HG03135 (cell line): ENCODE measurements at regions not wholly inside any gene's neighbourhood (a gene's known extent, or its start where the extent isn't known, plus 50 kb on each side); places are given as distances from the start of the nearest gene placed in this dataset.
"Not testable (repeated sequence)": the region's sequence is repeated elsewhere in the genome, so short reads cannot be mapped to it uniquely, and the experiment has no call there.

ENCODE experiments used
- ATAC-seq: cut with Tn5 transposase; IDR thresholded peaks from one replicate; pipeline ENCODE4 v1.9.1; 2021; ENCODE audit warnings: mild to moderate bottlenecking, moderate library complexity; ENCODE audit not compliant: unreplicated experiment

DNA sequence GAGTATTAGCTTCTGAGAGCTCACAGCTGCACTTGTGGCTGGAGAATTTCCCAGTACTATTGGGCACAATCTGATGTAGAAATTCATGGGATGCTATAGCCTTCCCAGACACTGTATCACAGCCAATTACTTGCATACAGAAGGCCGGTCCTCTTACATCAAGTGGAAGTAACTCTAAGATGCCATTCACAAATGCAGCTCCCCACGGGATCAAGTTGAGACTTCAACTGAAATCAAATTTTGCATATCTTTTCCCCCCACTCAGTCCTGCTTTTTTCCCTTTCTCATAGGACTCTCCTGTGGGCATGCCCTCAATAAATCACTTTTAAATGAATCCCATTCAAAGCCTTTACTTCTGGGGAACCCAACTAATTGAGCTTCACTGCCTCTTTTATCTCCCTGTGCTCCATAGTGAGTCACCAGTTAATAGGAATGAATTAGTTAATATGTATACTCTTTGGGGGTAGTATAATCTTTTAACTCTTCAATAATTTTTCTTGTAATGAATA is 1970.8 kb downstream of the OLFM4 start:
- no peak for ATAC-seq

DNA sequence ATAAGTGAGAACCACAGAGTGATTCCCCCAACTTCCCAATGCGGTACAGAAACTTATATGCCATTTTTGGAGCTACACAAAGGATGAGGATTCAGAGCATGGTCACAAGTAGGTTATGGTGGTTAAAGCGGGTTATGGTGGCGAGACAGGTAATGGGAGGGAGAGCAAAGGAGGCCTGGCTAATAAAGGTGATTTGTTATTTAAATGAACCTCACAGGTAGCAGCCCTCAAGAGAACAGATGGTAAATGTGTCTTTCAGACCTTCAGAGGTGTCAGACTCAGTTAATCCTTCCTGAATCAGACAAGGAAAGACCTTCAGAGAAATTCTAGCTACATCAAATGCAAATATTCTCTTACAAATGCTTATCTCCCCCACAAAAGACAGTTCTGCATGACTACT is 1971.4 kb downstream of the OLFM4 start:
- no peak for ATAC-seq

DNA sequence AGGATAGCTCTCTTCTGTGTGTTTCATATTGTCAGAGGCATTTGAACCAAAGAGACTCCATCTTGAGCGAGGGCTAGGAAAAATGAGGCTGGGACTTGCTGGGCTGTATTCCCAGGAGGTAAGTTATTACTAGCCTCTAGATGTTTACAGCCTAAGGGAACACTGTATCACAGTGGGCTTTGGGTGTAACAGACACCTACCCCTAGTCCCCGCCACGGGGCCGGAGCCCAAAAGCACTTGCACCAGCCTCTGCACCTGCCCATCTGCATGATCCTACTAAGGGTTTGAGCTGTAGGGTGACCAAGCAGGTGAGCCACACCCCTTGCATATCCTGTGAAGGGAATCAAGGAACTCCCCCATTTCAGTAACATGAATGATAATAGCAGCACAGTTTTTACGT is 1972.2 kb downstream of the OLFM4 start:
- ATAC-seq = no peak

DNA sequence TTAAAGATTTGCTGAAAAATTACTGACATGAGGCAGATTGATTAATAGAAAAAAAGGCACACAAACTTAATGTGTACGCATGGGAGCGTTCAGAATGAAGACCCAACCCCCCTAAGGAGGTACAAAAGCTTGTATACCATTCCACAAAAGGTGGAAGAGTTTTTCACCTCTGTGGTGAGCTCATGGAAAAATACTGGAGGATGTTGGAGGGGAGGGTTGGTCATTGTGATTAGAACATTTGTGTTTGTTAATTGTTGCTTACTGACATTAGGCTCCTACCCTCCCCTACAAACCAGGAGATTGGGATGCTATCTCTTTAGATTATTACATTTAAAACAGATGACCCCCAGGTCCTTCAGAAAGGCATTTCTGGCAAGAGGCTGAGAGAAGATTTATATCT is 1973.3 kb downstream of the OLFM4 start:
- no peak for ATAC-seq

DNA sequence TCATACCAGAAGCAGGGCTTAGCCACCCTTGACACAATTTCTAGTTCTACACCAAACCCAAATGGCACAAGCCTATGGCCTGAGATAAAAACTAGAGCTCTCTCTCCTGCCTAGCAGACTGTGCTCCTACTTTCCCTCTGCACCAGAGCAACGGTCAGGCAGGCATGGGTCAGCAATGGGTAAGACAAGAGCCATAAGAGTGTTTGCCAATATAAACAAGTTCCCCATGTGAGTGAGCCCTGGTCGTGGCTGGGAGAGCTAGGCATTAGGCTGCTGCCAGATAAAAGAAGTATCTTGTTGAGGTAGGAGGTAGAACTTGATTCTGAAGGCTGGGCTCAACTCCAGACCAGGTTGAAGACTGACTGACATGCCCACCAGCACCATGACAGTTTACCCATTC is 1979.1 kb downstream of the OLFM4 start:
- no peak for ATAC-seq

DNA sequence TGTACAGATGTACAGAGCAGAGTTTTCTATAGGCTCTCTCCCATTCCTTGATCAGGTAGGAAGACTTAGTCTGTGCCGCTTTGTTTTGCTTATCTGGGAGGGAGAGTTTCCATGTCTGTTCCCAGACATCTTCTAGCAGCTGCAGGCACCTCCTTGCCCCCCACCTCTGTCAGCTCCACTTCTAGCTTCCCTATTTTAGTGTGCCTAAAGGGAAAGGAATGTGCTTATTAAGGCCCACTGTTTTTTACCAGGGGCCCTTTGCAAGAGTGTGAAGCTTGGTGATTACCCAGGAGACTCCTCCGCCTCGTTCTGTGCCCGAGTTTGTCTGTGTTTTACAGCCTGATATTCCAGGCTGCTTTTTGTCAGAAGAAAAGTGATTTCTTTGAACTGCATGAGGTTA is 1984.4 kb downstream of the OLFM4 start:
- ATAC-seq = no peak

DNA sequence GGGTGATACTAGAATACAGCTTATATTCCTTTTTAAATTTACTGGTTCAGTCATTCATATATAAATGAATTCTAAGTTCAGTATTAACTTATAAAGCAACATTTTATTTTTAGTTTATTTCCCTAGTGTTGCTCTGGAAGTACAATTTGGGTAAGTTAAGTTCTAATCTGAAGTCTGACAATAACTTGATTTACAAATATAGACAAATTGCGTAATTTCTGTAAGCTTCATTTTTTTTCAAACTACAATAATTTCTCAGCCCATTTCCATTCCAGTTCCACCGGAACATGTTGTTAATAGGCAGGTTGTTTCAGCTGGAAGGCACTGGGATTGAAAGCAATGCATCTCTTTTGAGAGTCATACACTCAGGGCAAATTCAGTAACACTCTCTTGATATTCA is 2000.7 kb downstream of the OLFM4 start:
- no peak for ATAC-seq

DNA sequence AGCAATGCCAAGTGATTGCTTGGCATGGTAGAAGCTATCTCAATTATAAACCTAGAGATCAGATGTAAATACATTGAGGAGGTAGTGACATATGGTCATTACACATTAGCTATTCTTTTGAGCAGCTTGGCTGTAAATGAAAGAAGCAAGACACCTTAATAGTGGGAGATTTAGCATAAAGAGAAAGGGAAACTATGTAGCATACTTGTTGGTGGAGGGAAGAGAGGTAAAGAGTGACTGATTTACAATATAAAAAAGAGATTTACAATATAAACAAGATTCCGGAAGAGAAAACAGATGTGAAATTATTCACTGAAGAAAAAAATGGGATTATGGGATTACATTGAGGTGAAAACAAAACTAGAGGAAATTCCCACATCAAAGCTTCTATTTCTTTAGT is 2009.6 kb downstream of the OLFM4 start:
- no peak for ATAC-seq

DNA sequence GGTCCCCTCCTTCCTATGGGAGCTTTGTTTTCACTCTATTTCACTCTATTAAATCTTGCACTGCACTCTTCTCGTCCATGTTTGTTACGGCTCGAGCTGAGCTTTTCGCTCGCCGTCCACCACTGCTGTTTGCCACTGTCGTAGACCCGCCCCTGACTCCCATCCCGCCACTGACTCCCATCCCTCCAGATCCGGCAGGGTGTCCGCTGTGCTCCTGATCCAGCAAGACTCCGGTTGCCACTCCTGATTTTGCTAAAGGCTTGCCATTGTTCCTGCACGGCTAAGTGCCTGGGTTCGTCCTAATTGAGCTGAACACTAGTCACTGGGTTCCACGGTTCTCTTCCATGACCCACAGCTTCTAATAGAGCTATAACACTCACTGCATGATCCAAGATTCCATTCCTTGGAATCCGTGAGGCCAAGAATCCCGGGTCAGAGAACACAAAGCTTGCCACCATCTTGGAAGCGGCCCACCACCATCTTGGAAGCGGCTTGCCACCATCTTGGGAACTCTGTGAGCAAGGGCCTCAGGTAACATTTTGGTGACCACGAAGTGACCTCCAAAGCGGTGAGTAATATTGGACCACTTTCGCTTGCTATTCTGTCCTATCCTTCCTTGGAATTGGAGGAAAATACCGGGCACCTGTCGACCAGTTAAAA is 2025.4 kb downstream of the OLFM4 start:
- ATAC-seq = not testable (repeated sequence)

DNA sequence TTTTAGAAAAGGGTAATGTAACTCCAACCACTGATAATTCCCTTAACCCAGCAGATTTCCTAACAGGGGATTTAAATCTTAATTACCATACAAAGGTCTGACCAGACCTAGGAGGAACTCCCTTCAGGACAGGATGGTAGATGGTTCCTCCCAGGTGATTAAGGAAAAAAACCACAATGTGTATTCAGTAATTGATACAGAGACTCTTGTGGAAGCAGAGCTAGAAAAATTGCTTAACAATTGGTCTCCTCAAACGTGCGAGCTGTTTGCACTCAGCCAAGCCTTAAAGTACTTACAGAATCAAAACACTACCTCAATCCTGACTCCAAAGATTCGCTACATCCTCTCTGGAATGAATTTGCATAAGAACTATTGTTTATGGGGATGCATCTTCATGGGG is 2027.1 kb downstream of the OLFM4 start:
- not testable (repeated sequence) for ATAC-seq

DNA sequence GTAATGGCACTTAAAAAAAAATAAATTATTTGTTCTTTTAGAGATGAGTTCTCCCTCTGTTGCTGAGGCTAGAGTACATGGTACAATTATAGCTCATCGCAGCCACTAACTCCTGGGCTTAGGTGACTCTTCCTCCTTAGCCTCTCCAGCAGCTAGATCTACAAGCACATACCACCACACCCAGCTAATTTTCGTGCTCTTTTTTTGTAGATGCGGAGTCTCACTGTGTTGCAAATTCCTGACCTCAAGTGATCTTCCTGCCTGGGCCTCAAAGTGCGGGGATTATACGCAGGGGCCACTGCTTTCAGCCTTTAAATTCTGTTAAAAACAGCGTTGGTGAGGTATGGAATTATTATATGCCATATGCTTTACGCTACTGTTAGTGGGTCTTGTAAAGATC is 2034.0 kb downstream of the OLFM4 start:
- ATAC-seq = no peak

DNA sequence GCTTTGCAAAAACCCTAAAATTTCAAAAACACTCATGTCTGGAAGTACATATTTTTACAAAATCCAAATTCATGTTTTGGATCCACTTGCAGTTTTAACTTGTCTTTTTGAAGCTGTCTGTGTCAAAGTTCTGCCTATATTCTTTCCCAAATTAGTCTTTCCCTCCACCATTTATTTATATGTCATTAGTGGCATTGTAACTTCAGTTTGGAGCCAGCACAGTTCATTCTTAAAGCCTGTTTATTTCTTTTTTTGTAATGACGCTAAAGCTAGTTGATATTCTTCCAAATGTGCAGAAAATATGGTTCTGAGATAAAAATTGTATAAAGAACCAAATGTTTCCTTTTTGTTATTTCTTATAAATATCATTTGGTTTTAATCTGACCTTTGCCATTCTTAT is 2039.3 kb downstream of the OLFM4 start:
- ATAC-seq = no peak

DNA sequence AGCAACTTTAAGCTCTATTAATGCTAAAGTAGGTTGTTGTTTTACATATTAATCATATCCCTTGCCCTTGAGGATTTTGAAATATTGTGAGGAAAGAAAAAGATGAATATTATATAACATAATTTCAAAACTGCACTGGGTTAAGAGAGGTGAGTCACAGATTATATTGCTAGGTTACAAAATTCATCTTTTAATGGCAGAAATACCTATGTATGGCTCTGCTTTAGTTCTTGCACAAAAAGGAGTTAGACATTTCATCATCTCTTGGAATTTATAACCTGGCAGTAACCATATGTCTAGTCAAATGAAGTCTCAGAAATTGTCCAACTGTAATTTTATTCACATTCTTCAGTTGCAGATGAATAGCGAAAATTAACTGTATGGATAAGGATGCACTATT is 2041.1 kb downstream of the OLFM4 start:
- ATAC-seq = no peak

DNA sequence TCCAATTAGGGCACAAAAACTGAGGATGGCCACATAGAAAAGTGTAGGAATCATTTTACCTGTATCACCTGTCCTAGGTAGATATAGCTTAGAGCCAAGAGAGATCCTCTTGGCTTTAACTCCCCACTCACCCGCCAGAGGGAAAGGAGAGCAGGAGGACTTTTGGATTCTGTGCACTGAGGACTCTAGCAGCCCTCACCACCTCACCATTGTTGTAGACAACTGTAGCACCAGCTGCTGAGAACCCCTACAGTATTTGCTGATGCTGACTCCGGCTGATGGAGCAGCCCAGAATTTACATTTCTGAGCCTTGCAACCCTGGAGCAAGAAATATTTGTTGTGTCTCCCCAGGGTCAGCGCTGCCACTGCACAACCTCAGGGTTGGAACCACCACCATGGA is 2044.4 kb downstream of the OLFM4 start:
- ATAC-seq = no peak

DNA sequence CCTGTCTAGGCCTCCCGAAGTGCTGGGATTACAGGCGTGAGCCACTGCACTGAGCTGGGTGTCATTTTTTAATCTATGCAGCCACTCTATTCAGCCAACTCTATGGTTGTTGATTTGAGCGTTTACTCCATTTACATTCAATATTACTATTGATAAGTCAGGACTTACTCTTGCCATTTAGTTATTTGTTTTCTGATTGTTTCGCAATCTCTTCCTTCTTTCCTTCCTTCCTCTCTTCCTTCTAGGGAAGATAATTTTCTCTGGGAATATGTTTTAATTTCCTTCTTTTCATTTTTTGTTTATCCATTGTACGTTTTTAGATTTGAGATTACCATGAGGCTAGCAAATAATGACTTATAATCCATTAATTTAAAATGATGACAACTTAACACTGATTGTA is 2056.0 kb downstream of the OLFM4 start:
- ATAC-seq = no peak

DNA sequence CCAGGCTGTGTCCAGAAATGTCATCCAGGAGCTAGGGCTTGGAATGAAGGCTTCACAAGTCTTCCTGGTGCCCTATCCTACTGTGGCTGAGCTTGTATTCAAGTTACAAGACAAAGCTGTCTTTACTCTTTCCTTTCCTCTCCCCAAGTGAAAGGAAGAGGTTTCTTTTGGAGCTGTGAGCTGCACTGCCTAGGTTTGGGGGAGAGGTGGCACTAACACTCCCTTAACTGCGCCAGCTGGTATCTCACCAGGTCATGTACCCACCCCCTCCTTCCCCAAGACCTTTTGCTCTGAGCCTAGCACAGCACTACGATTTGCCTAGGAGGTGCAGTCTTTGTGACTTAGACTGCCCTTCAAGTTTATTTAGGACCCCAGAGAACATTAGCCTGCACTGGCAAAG is 2053.6 kb upstream of the PRR20A start:
- no peak for ATAC-seq

DNA sequence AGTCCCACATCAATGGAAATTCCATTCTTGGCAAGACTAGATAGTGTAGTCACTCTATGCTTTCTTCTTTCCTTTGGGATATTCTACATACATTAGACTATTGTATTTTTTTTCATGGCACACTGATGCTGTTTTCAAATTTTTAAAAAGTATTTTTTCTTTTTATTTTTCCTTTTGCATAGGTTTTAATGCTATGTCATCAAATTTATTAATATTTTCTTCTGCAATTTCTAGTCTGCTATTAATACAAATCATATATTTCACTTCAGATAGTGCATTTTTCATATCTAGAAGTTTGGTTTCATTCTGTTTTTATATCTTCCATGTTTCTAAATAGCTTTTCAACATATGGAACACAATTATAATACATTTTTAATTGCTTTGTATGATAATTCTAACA is 2050.1 kb upstream of the PRR20A start:
- ATAC-seq = no peak

DNA sequence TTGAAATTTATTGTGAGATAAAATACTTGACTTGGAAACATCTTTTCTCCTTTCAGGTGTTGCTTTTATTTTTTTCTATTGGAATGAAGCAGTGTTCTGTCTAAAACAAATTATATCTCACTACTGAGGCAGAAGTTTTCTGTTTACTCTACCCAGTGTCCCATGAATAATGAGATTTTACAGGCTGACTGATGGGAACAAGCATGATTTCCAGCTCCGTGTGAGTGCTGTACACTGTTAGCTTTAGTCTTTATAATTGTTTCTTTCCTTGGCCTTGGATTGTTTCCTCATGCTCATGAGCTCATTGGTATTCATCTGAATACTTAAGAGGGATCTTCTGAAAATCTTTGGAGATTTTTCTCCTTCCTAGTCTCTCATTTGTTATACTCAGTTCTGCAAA is 2049.5 kb upstream of the PRR20A start:
- ATAC-seq = no peak

DNA sequence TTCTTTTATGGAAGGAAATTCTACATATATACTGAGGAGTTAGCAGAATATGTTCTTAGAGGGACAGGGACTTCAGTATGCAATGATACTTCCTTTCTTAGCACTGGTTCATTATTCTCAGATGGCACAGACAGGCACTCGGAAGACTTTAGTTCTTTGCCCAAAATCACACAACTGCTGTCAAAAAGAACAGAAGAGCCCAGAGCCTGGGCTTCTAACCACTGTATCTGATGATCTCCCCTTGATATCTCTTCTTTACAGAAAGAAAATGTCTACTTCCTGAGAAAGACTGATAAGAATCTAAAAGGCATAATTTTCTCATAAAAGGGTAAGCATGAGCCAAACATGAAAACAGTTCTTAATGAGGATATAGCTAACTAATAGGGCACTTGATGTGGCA is 2034.2 kb upstream of the PRR20A start:
- ATAC-seq = no peak

DNA sequence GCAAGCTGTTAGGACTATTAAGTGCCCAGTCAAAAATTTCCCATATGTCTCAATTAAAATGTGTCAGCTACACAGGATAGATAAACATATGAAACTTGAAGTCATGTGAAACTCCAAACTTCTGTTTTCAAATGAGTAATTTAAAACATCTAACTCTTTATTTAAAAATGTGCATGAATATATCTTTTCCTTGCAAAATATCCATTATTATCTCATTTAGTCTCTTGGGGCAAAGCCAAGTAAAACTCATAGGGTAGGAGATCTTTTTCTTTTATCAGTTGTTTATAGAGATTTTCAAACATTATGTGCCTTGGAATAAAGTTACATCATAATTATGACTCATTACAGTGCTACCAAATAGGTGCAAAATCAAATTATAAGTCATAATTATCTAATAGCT is 2020.1 kb upstream of the PRR20A start:
- ATAC-seq = no peak

DNA sequence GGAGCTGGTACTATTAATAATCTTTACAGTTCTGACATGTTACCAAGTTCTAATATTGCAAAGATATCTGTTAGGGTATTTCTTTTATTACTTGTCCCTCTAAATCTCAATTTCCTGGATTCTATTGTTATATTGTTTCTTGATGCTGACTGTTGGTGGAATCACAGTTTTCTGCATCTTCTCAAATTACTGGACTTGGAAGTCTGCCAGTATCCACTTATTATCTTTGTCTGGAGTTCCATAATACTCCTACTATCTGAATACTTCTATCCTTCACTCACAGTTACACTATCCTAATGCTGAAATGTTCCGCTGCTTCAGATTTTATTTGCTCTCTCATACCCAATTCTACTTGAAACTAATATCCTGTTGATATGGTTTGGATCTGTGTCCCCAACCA is 1985.7 kb upstream of the PRR20A start:
- ATAC-seq = no peak

DNA sequence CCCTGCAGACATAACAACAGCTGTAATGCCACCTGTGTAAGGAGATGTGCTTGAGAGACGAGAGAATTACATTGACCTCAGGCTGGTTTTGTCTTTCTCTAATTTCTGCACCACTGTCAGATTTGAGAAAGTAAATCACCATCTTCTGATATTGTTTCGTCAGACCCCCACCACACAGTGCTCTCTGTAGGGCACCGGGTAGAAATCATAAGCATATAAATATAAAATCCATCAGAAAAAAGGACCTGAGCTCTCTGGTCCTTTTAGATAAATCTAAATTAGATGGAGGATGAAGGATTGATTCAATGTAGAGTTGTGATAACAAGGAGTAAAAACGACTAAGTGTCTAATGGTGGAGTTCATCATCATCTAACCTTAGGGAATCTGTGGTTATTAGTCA is 1981.0 kb upstream of the PRR20A start:
- ATAC-seq = no peak

DNA sequence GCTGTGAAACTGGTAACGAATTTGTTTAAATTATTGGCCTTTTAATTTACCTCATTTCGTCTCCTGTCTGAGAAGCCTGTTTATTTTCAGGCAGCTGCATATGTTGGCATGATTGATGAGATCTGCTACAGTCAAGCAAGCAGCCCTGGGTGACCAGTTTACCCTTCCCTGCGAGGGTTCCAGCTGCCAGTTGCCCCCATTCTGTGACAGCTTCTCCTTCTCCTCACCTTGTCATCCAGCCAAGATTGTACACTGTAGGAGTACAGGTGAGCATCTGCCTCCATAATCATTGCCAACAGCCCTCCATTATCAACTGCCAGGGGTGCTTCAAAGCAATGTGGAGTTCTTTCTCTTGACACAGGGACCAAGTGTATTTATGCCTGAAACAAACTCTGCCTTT is 1979.9 kb upstream of the PRR20A start:
- ATAC-seq = no peak
